GM18951 (cell line): ENCODE measurements at regions not wholly inside any gene's neighbourhood (a gene's known extent, or its start where the extent isn't known, plus 50 kb on each side); places are given as distances from the start of the nearest gene placed in this dataset.

Source experiments
- POLR2A ChIP-seq: IDR thresholded peaks from 4 replicates; pipeline ENCODE4 v1.6.1; 2011; ENCODE audit warnings: mild to moderate bottlenecking; ENCODE audit not compliant: insufficient read length, insufficient read depth; ENCODE audit errors: extremely low read depth
- in situ Hi-C: fragments of 300-500 bp; cut with MboI; formaldehyde crosslinking; loops from one replicate; pipeline ENCODE4 v1.12.0; 2022; ENCODE audit warnings: low sequenced_read_pairs, mixed read lengths, inconsistent platforms; ENCODE audit not compliant: unreplicated experiment

DNA sequence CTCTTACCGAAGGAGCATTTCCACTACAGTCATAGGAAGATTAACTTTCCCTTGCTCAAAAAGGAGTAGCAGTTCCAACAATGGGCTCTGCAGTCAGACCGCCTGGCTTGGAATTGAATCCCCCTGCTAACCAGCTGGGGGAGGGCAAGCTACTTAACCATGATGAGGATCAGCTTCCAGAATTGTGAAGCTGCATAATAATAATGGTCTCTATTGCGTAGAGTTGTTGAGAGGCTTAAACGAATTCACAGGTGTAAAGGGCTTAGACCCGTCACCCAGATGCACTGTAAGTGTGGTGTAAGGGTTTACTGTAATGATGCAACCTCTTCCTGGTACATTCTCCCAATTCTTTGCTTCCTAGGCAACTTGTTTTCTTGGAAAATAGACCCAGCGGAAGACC lies 185.2 kb upstream of the RGMA start:
- no peak for TF ChIP-seq POLR2A
- in situ Hi-C loops: no loop called here

DNA sequence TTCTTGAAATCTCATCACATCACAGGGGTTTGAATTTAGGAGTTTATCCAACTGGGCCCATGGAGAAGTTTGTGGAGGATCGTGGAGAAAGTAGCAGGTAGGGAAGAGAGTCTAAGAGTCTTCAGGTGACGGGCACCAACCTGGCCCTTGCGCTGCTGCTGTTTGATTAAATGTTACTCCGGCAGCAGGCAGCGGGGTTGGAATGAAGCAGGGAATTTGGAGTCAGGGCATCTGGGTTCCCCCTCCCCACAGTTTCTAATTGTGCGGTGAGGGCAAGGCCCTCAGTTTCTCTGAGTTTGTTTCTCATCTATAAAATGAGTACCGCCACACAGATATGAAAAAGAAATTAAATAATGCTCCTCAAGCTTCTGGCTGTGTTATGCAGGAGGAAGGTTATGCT lies 182.9 kb upstream of the RGMA start:
- TF ChIP-seq POLR2A: no peak
- in situ Hi-C loops: no loop called here

DNA sequence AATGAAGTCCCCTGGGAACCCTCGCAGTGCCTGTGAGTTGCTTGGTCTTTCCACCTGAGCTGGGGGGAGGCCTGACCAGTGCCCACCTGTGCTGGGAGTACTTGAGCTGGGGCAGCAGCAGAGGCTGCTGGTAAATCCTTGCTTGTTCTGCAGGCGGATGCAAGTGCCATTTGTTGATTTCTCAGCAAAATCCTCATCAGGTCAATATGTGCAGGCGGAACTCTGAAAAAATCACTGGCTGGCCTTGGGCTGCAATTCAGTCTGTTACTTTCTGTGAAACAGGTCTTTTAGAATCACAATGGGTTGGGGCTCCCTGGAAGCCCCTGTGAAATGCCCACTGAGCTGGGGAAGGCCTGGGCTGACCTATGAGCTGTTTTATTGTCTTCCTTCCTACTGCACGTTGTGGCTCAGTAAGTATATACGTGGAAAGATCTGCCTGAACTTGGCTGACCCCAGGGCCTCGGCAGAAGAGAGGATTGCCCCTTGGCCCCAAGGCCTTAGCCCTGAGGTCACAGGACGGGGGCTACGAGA lies 182.0 kb upstream of the RGMA start:
- TF ChIP-seq POLR2A: no peak
- in situ Hi-C loops: no loop called here

DNA sequence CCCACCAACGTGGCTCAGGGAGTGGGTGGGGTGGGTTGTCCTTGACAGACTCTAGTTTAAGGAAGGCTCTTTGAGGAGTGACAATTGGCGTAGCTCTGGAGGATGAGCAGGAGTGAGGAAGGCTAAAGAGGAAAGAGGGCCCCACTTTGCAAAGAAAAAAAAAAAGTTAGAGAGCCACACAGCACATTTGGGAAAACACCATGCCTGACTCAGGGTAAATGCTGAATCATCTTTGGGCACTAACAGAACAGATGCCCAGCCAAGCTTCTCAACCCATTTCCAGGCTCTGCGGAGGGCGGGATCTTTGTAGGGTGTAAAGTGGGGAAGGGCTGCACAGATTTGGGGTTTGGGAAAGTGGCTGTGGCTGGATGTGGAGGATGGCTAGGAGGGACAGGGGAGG lies 179.1 kb upstream of the RGMA start:
- no peak for TF ChIP-seq POLR2A
- in situ Hi-C loops: no loop called here

DNA sequence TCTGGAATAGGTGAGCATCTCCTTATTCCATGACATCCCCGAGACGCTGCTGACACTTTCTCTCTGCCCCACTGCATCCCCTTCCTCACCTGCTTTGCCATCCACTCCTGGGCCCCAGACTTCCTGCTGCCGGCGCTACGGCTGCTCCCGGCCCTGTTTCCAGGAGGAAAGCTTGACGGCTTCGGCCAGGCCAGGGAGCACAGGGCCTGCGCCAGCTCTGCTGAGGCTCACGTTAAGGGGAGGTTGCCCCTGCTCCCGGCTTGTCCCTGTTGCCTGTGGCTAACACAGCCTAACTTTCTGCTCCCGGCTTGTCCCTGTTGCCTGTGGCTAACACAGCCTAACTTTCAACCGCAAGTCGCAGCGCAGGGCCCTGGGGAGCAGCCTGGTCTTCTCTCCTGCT lies 177.3 kb upstream of the RGMA start:
- TF ChIP-seq POLR2A: no peak
- in situ Hi-C loops: no loop called here

DNA sequence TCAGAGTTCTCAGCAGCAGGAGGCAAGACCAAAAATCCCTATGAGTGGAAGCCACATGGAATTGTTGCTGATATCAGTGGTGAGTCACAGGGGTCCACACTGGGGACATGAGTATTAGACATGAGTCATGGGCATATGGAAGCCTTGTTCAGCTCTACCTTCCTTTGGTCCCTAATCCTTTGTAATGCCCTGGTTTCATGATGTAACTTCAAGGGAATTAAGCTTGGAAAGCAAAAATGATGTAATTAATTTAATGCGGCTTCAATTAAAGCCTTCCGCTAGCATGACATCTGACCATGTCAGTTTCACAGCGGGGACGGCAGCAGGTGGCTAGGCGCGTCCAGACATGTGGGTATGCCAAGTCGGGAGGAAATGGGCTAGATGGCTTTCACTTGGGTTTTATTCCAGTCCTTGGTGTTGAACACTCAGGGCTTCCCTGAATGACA lies 176.1 kb upstream of the RGMA start:
- in situ Hi-C loops: no loop called here
- TF ChIP-seq POLR2A: no peak

DNA sequence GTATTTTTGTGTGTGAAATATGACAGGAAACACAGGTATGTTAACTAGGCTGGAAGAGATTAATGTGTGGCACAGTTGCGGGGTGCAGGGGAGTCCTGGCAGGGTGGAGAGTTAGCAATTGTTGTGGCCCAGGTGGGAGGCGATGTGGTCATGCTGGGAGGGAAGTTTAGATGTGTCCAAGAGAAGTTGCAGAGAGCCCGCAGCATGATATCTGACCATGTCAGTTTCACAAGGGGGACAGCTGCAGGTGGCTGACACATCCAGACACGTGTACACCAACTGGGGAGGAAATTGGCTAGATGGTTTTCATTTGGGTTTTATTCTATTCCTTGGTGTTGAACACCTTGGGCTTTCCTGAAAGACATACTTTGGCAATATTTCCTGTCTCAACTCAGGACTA lies 172.8 kb upstream of the RGMA start:
- no peak for TF ChIP-seq POLR2A
- in situ Hi-C loops: no loop called here

DNA sequence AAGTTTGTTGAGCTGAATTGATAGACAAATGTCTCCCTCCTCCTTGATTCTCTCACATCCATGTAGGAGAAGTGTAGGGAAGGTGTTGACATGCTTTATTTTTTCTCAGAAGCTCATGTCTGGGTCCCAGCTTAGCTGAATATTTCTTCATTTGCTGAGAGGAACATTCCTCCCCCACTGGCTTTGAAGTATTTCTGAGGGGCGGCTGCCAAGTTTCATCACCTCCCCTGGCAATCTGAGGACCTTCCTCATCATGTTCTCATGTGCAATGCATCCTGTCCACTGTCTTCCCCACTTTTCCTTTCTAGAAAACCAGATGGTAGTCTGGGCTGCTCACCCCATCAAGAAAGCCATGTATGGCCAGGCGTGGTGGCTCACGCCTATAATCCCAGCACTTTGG lies 168.9 kb upstream of the RGMA start:
- no peak for TF ChIP-seq POLR2A
- in situ Hi-C loops: no loop called here

DNA sequence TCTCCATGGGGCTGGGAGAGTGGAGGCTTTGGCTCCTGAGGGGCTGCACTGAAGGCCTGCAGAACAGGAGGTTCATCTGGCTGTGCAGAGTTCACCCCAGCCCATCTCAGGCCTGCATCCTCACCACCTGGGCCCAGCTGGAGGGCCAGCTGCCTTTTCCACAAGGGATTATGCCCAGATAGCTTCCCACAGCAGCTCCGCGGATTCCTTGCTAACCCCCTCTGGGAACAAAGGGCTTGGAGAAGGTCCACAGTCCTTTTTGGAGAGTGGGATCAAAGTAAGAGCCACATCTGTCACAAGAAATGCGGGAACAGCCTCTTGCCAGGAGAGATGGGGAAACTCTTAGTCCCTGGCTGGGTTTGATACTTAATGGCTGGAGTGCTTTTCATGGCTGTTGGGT lies 164.7 kb upstream of the RGMA start:
- no peak for TF ChIP-seq POLR2A
- in situ Hi-C loops: no loop called here

DNA sequence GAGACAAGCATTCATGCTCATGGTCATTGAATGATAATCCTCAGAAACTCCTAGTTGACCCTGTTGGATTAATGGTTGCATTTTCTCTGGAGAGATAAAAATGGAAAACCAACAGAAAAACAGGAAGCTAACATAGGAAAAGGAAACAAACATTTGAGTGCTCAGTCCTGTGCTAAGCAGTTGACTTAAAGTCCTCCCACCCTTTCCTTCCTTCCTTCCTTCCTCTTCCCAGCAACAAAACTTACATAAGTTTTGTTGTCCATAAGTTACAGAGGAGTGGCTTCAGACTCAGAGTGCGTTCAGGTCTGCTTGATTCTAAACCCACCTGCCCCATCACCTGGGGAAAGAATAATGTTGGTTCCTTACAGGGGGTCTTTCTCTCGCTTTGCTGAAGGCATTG lies 163.8 kb upstream of the RGMA start:
- in situ Hi-C loops: no loop called here
- no peak for TF ChIP-seq POLR2A

DNA sequence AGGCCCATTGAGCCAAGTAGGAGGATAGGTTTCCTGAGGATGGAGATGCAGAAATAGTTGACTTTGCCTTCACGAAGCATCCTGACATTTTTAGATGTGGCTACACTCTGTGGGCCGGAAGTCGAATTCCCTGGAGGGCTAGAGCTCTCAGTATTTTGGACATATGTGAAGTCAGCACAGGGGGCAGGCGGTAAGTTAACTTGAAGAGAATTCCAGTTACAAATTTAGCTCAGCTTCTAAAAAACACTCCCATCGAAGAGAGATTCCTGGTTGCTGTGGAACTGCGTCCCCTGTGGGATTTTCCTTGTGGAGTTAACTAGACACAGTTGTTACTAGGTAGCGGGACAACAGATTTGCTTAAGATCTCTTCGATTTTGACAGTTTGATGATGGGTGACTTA lies 161.9 kb upstream of the RGMA start:
- TF ChIP-seq POLR2A: no peak
- in situ Hi-C loops: no loop called here

DNA sequence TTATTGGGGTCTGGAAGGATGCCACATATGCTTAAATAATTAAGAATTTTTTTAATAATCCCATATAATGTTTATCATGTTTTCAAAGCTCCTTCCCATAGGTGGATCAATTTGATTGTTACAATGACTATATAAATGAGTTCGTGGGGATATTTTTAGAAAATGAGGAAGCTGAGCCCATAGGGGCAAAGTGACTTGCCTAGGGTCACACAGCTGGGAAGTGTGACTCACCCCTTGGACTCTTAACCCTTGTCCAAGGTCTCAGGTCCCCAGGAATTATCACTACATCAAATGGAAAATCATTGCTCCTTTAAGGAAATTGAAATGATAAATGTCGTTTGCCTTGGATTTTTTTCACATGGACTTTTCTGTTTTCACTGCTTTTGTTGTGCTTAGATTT lies 161.2 kb upstream of the RGMA start:
- in situ Hi-C loops: no loop called here
- TF ChIP-seq POLR2A: no peak

DNA sequence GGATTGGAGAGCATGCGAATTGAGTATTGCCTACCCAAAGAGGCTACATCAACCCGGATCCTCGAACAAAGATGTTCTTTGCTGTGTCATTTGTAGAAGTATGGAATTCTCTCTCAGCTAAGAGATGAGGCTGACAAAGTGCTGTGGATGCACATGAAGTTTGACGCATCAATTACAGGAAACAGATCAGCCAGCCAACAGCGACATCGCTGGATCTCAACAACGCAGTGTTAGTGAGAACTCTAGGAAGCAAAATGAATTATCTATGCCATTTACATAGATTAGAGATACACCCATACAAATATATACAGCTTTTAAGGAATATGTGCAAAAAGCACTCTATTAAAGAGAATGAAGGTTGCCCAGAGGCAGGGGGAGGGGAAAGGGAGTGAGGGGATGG lies 160.6 kb upstream of the RGMA start:
- in situ Hi-C loops: no loop called here
- no peak for TF ChIP-seq POLR2A

DNA sequence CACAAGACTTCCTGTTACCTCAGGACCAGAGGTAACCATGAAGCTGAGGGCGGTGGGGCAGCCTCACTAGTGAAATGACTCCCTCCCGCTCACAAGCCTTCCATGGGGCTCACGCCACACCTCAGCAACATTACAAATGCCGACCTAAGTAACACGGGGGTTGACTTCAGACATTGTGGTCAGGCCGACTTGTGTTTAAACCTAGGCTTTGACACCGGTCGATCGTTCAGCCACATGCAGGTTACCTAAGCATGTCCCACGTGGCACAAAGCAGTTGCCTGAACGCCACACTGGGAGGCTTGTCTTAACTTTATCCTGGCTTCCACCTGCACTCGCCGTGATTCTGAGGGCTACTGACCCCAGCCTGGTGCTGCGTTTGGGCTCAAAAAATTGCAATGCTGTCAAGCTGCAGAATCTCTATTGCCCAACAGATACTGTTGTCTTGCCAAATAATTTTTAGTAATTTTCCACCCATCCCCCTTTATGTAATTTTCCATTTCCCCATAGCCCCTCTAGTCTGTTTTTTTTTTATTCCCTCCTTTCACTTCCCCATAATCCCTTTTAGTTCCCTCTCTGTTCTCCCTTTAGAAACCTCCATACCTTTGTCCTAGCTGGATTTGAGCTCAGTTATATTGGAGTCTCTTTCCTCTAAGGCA lies 158.6 kb upstream of the RGMA start:
- in situ Hi-C loops: no loop called here
- TF ChIP-seq POLR2A: no peak
